ENCODE measurements at regions not wholly inside any gene's neighbourhood (a gene's known extent, or its start where the extent isn't known, plus 50 kb on each side); places are given as distances from the start of the nearest gene placed in this dataset.
A peak's percentile ranks its signal among the peaks of the same experiment; 100 is the strongest.

GRCh38 chr1:25003457-25004190 lies 73.5 kb upstream of the RUNX3 start:
- Histone ChIP-seq H3K4me1 (ENCODE audit: control insufficient read depth, insufficient read depth, low read length) (peaks cover 2% of the 10 kb centered on the region; the same call in 1 of the 2 replicates), H3K14ac (replicated peaks; ENCODE audit: low read depth, low read length) (0 out of 2 replicates have a peak overlapping the region, but pooled peaks have one; percentile 26), H3K4ac (ENCODE audit: low read depth, low read length) (no peak overlapping the region), H3K4me3 (ENCODE audit: insufficient read depth, low read depth, low read length) (no peak overlapping the region), H2AK5ac (ENCODE audit: low read depth, low read length) (no peak overlapping the region), H2BK120ac (ENCODE audit: low read depth, low read length) (no peak overlapping the region), H3K79me1 (ENCODE audit: low read depth in 1 of 2, low read length in 2 of 2) (no peaks in the 10 kb centered on the region), H4K91ac (ENCODE audit: insufficient read depth, low read depth, low read length) (no peak overlapping the region), H3K56ac (ENCODE audit: extremely low read depth, insufficient read depth, low read length) (no peak overlapping the region), H2AFZ (replicated peaks; ENCODE audit: low read length, poor library complexity) (no peak overlapping the region), H2BK15ac (ENCODE audit: low read depth, low read length) (peak overlapping the region; percentile 4; the same call in 2 of the 3 replicates), H3K18ac (ENCODE audit: low read depth, low read length) (no peak overlapping the region), H3K9ac (ENCODE audit: low read depth, low read length) (no peak overlapping the region), H4K5ac (ENCODE audit: low read depth, low read length) (no peak overlapping the region), H3K27ac (ENCODE audit: insufficient read depth, low read length) (no peak overlapping the region), H3K27me3 (ENCODE audit: control insufficient read depth, insufficient read depth, low read length) (peaks cover 19% of the 10 kb centered on the region), H2AK9ac (replicated peaks; ENCODE audit: low read depth, low read length, poor library complexity) (no peak overlapping the region), H3K4me2 (ENCODE audit: low read depth, low read length) (no peak overlapping the region), H4K20me1 (ENCODE audit: insufficient read depth, low read length) (no peaks in the 10 kb centered on the region), H3K23ac (ENCODE audit: low read depth, low read length) (no peak overlapping the region), H3K9me3 (ENCODE audit: control insufficient read depth, insufficient read depth, low read length) (no peaks in the 10 kb centered on the region), H2BK20ac (ENCODE audit: low read depth, low read length) (no peak overlapping the region), H3K9me1 (ENCODE audit: insufficient read depth, low read length) (no peaks in the 10 kb centered on the region; the same call in 1 of the 2 replicates), H2BK5ac (ENCODE audit: low read depth, low read length, poor library complexity, severe bottlenecking) (no peak overlapping the region), H3K36me3 (ENCODE audit: control insufficient read depth, insufficient read depth, low read length) (no peaks in the 10 kb centered on the region), H4K8ac (ENCODE audit: low read depth in 2 of 2, low read length in 2 of 2) (no peak overlapping the region)
- DNase-seq (peak; percentile 23), ATAC-seq (ENCODE audit: low read depth) (peak; percentile 42)
- POLR2A ChIA-PET (ENCODE audit: unreplicated experiment) = no interaction called here
- dilution Hi-C loops (cut with HindIII; ENCODE audit: low sequenced_read_pairs, unreplicated experiment) (no loop called here), in situ Hi-C loops (cut with MboI; ENCODE audit: low sequenced_read_pairs) (no loop called here), intact Hi-C loops (cut with micrococcal nuclease) (no loop called here)
- no peak for TF ChIP-seq SMC3 (IDR thresholded peaks at IDR 0.05; ENCODE audit: low read depth, low read length)
- no peak for TF ChIP-seq CHD1 (IDR thresholded peaks at IDR 0.05; ENCODE audit: low read depth, low read length)
- peak; percentile 46; the same call in 1 of the 2 replicates for TF ChIP-seq USF2 (IDR thresholded peaks at IDR 0.05; ENCODE audit: low read depth, low read length)
- TF ChIP-seq RFX5 (IDR thresholded peaks at IDR 0.05; ENCODE audit: low read depth, low read length) = no peak
- TF ChIP-seq POLR2A (IDR thresholded peaks at IDR 0.05; ENCODE audit: low read depth, low read length) = no peak
- WGBS, 2 experiments (ENCODE audit: extremely low coverage in 2 of 2, insufficient read length in 1 of 2) = 58% methylated on average over 2 of the region's 7 CpGs; no CpG with 5 or more reads in 1 of the 2 experiments
- BruUV-seq (replicated peaks) = no TSS peak
- CTCF ChIA-PET = no interaction called here

Data from IMR-90 (cell line).